ENCODE measurements at regions not wholly inside any gene's neighbourhood (a gene's known extent, or its start where the extent isn't known, plus 50 kb on each side); places are given as distances from the start of the nearest gene placed in this dataset.
"Not testable (repeated sequence)": the region's sequence is repeated elsewhere in the genome, so short reads cannot be mapped to it uniquely, and the experiment has no call there.

- POLR2A ChIA-PET, result no interaction called here
Observed at GRCh38 chr1:90354704-90355103, 359.8 kb downstream of the ZNF326 start.

GRCh38 chr1:90351019-90351418, 356.1 kb downstream of the ZNF326 start:
- Mint-ChIP-seq H3K4me3 (no peak overlapping the region), H3K36me3 (ENCODE audit: low read depth) (no peaks in the 10 kb centered on the region), H3K4me1 (ENCODE audit: low read depth) (no peaks in the 10 kb centered on the region), H3K27ac (no peak overlapping the region), H3K9me3 (ENCODE audit: insufficient read depth) (no peaks in the 10 kb centered on the region), H3K27me3 (ENCODE audit: low read depth) (no peaks in the 10 kb centered on the region)
- ChIA-PET CTCF (no interaction called here), POLR2A (no interaction called here)
- DNase-seq (no peak), ATAC-seq (no peak)

More at GRCh38 chr1:90354704-90355103, 359.8 kb downstream of the ZNF326 start:
- Mint-ChIP-seq H3K27me3 (ENCODE audit: low read depth) (peaks cover 3% of the 10 kb centered on the region), H3K9me3 (ENCODE audit: insufficient read depth) (no peaks in the 10 kb centered on the region), H3K36me3 (ENCODE audit: low read depth) (no peaks in the 10 kb centered on the region), H3K4me3 (no peak overlapping the region), H3K27ac (no peak overlapping the region), H3K4me1 (ENCODE audit: low read depth) (no peaks in the 10 kb centered on the region)
- CTCF ChIA-PET, result interaction anchor here (0.8 kb wide), 1 partner anchor 67 kb away, joined by 3 read pairs; no protein-coding TSS in a partner anchor
- no peak for ATAC-seq
- DNase-seq, result no peak

GRCh38 chr1:90349510-90349909, 354.6 kb downstream of the ZNF326 start:
- Mint-ChIP-seq H3K27ac (no peak overlapping the region), H3K27me3 (ENCODE audit: low read depth) (no peaks in the 10 kb centered on the region), H3K4me1 (ENCODE audit: low read depth) (no peaks in the 10 kb centered on the region), H3K9me3 (ENCODE audit: insufficient read depth) (no peaks in the 10 kb centered on the region), H3K4me3 (no peak overlapping the region), H3K36me3 (ENCODE audit: low read depth) (no peaks in the 10 kb centered on the region)
- no peak for DNase-seq
- POLR2A ChIA-PET, result no interaction called here
- CTCF ChIA-PET, result no interaction called here
- no peak for ATAC-seq

GRCh38 chr1:90348934-90349333, 354.0 kb downstream of the ZNF326 start:
- ChIA-PET POLR2A (no interaction called here), CTCF (no interaction called here)
- ATAC-seq (no peak), DNase-seq (no peak)
- Mint-ChIP-seq H3K36me3 (ENCODE audit: low read depth) (no peaks in the 10 kb centered on the region), H3K9me3 (ENCODE audit: insufficient read depth) (no peaks in the 10 kb centered on the region), H3K27ac (no peak overlapping the region), H3K4me1 (ENCODE audit: low read depth) (no peaks in the 10 kb centered on the region), H3K27me3 (ENCODE audit: low read depth) (no peaks in the 10 kb centered on the region), H3K4me3 (no peak overlapping the region)

- H3K27me3 Mint-ChIP-seq (ENCODE audit: low read depth); DNase-seq; ATAC-seq; CTCF ChIA-PET; H3K9me3 Mint-ChIP-seq (ENCODE audit: insufficient read depth); H3K36me3 Mint-ChIP-seq (ENCODE audit: low read depth); H3K4me1 Mint-ChIP-seq (ENCODE audit: low read depth); POLR2A ChIA-PET; H3K27ac Mint-ChIP-seq; H3K4me3 Mint-ChIP-seq: not testable (repeated sequence)
Observed at GRCh38 chr1:90348459-90348858, 353.5 kb downstream of the ZNF326 start.

GRCh38 chr1:90347366-90347765, 352.5 kb downstream of the ZNF326 start:
- Mint-ChIP-seq H3K4me3 (no peak overlapping the region), H3K4me1 (ENCODE audit: low read depth) (no peaks in the 10 kb centered on the region), H3K9me3 (ENCODE audit: insufficient read depth) (no peaks in the 10 kb centered on the region), H3K36me3 (ENCODE audit: low read depth) (no peaks in the 10 kb centered on the region), H3K27ac (no peak overlapping the region), H3K27me3 (ENCODE audit: low read depth) (no peaks in the 10 kb centered on the region)
- ChIA-PET CTCF (interaction anchor here (0.5 kb wide), 1 partner anchor 182 kb away, joined by 3 read pairs; no protein-coding TSS in a partner anchor), POLR2A (no interaction called here)
- no peak for ATAC-seq
- no peak for DNase-seq

- DNase-seq, result no peak
- Mint-ChIP-seq H3K27ac (no peak overlapping the region), H3K36me3 (ENCODE audit: low read depth) (no peaks in the 10 kb centered on the region), H3K4me1 (ENCODE audit: low read depth) (no peaks in the 10 kb centered on the region), H3K4me3 (no peak overlapping the region), H3K9me3 (ENCODE audit: insufficient read depth) (no peaks in the 10 kb centered on the region), H3K27me3 (ENCODE audit: low read depth) (no peaks in the 10 kb centered on the region)
- no peak for ATAC-seq
- POLR2A ChIA-PET, result no interaction called here
- CTCF ChIA-PET, result interaction anchor here (0.5 kb wide), 1 partner anchor 182 kb away, joined by 3 read pairs; no protein-coding TSS in a partner anchor
Observed at GRCh38 chr1:90346757-90347156, 351.8 kb downstream of the ZNF326 start.

GRCh38 chr1:90346349-90346748, 351.4 kb downstream of the ZNF326 start:
- ChIA-PET POLR2A (no interaction called here), CTCF (no interaction called here)
- H3K27me3 Mint-ChIP-seq (ENCODE audit: low read depth), result no peaks in the 10 kb centered on the region
- ATAC-seq (no peak), DNase-seq (no peak)
- H3K27ac Mint-ChIP-seq, result no peak overlapping the region
- H3K36me3 Mint-ChIP-seq (ENCODE audit: low read depth), result no peaks in the 10 kb centered on the region
- H3K4me3 Mint-ChIP-seq, result no peak overlapping the region
- no peaks in the 10 kb centered on the region for H3K4me1 Mint-ChIP-seq (ENCODE audit: low read depth)
- H3K9me3 Mint-ChIP-seq (ENCODE audit: insufficient read depth), result no peaks in the 10 kb centered on the region

- CTCF ChIA-PET, result no interaction called here
- no peaks in the 10 kb centered on the region for H3K9me3 Mint-ChIP-seq (ENCODE audit: insufficient read depth)
- DNase-seq (no peak), ATAC-seq (no peak)
- H3K27me3 Mint-ChIP-seq (ENCODE audit: low read depth), result no peaks in the 10 kb centered on the region
- H3K4me3 Mint-ChIP-seq, result no peak overlapping the region
- no peaks in the 10 kb centered on the region for H3K36me3 Mint-ChIP-seq (ENCODE audit: low read depth)
- peaks cover 8% of the 10 kb centered on the region for H3K4me1 Mint-ChIP-seq (ENCODE audit: low read depth)
- POLR2A ChIA-PET, result no interaction called here
- no peak overlapping the region for H3K27ac Mint-ChIP-seq
Observed at GRCh38 chr1:90344963-90345730, 350.2 kb downstream of the ZNF326 start.

GRCh38 chr1:90341516-90341915, 346.6 kb downstream of the ZNF326 start:
- no peak for ATAC-seq
- peaks cover 17% of the 10 kb centered on the region for H3K4me1 Mint-ChIP-seq (ENCODE audit: low read depth)

GRCh38 chr1:90340606-90341005, 345.7 kb downstream of the ZNF326 start:
- H3K27me3 Mint-ChIP-seq (ENCODE audit: low read depth), result no peaks in the 10 kb centered on the region
- H3K9me3 Mint-ChIP-seq (ENCODE audit: insufficient read depth), result no peaks in the 10 kb centered on the region
- no peak overlapping the region for H3K27ac Mint-ChIP-seq
- H3K36me3 Mint-ChIP-seq (ENCODE audit: low read depth), result no peaks in the 10 kb centered on the region
- ATAC-seq, result no peak
- peaks cover 17% of the 10 kb centered on the region for H3K4me1 Mint-ChIP-seq (ENCODE audit: low read depth)
- DNase-seq, result peak; percentile 27
- ChIA-PET CTCF (no interaction called here), POLR2A (no interaction called here)
- no peak overlapping the region for H3K4me3 Mint-ChIP-seq

More at GRCh38 chr1:90341516-90341915, 346.6 kb downstream of the ZNF326 start:
- CTCF ChIA-PET, result no interaction called here
- DNase-seq, result no peak
- Mint-ChIP-seq H3K4me3 (no peak overlapping the region), H3K27me3 (ENCODE audit: low read depth) (no peaks in the 10 kb centered on the region), H3K27ac (no peak overlapping the region), H3K9me3 (ENCODE audit: insufficient read depth) (no peaks in the 10 kb centered on the region), H3K36me3 (ENCODE audit: low read depth) (no peaks in the 10 kb centered on the region)
- POLR2A ChIA-PET, result no interaction called here

- Mint-ChIP-seq H3K27ac (no peak overlapping the region), H3K36me3 (ENCODE audit: low read depth) (no peaks in the 10 kb centered on the region), H3K27me3 (ENCODE audit: low read depth) (no peaks in the 10 kb centered on the region), H3K4me1 (ENCODE audit: low read depth) (peaks cover 17% of the 10 kb centered on the region), H3K9me3 (ENCODE audit: insufficient read depth) (no peaks in the 10 kb centered on the region), H3K4me3 (no peak overlapping the region)
- CTCF ChIA-PET, result no interaction called here
- POLR2A ChIA-PET, result no interaction called here
- DNase-seq, result no peak
- no peak for ATAC-seq
Observed at GRCh38 chr1:90339811-90340210, 344.9 kb downstream of the ZNF326 start.
